ENCODE measurements at regions not wholly inside any gene's neighbourhood (a gene's known extent, or its start where the extent isn't known, plus 50 kb on each side); places are given as distances from the start of the nearest gene placed in this dataset.
"Not testable (repeated sequence)": the region's sequence is repeated elsewhere in the genome, so short reads cannot be mapped to it uniquely, and the experiment has no call there.

GRCh38 chr4:34293459-34293858 is 1950.9 kb downstream of the ARAP2 start:
- no peak for ATAC-seq

- no peak for ATAC-seq
These were observed 1934.9 kb downstream of the ARAP2 start for GRCh38 chr4:34309383-34309906.

- ATAC-seq = no peak
These were observed 1925.5 kb downstream of the ARAP2 start for GRCh38 chr4:34318773-34319172.

- ATAC-seq = no peak
These were observed 1920.6 kb downstream of the ARAP2 start for GRCh38 chr4:34323549-34324320.

- no peak for ATAC-seq
These were observed 1915.4 kb downstream of the ARAP2 start for GRCh38 chr4:34328939-34329338.

- ATAC-seq = not testable (repeated sequence)
These were observed 1909.2 kb downstream of the ARAP2 start for GRCh38 chr4:34335156-34335555.

GRCh38 chr4:34335556-34335955 is 1908.8 kb downstream of the ARAP2 start:
- ATAC-seq = not testable (repeated sequence)

GRCh38 chr4:34362654-34363053 is 1881.7 kb downstream of the ARAP2 start:
- no peak for ATAC-seq

- no peak for ATAC-seq
These were observed 1880.5 kb downstream of the ARAP2 start for GRCh38 chr4:34363842-34364241.

- no peak for ATAC-seq
These were observed 1878.4 kb downstream of the ARAP2 start for GRCh38 chr4:34365946-34366345.

GRCh38 chr4:34371676-34372075 is 1872.6 kb downstream of the ARAP2 start:
- ATAC-seq = no peak

GRCh38 chr4:34372815-34373214 is 1871.5 kb downstream of the ARAP2 start:
- no peak for ATAC-seq

- ATAC-seq = no peak
These were observed 1870.9 kb downstream of the ARAP2 start for GRCh38 chr4:34373456-34373855.

- ATAC-seq = no peak
These were observed 1832.1 kb downstream of the ARAP2 start for GRCh38 chr4:34412233-34412632.

GRCh38 chr4:34412911-34413310 is 1831.4 kb downstream of the ARAP2 start:
- ATAC-seq = no peak

GRCh38 chr4:34417160-34417559 is 1827.2 kb downstream of the ARAP2 start:
- ATAC-seq = no peak

GRCh38 chr4:34419871-34420270 is 1824.4 kb downstream of the ARAP2 start:
- ATAC-seq = no peak

GRCh38 chr4:34422472-34423175 is 1821.7 kb downstream of the ARAP2 start:
- ATAC-seq = no peak

GRCh38 chr4:34432706-34433105 is 1811.6 kb downstream of the ARAP2 start:
- no peak for ATAC-seq

GRCh38 chr4:34434377-34434776 is 1809.9 kb downstream of the ARAP2 start:
- ATAC-seq = not testable (repeated sequence)

GRCh38 chr4:34464196-34464595 is 1780.1 kb downstream of the ARAP2 start:
- ATAC-seq = no peak

GRCh38 chr4:34466411-34466810 is 1777.9 kb downstream of the ARAP2 start:
- no peak for ATAC-seq

GRCh38 chr4:34469516-34469915 is 1774.8 kb downstream of the ARAP2 start:
- no peak for ATAC-seq

GRCh38 chr4:34485252-34485651 is 1759.1 kb downstream of the ARAP2 start:
- no peak for ATAC-seq
